K562 (cell line): ENCODE measurements at regions not wholly inside any gene's neighbourhood (a gene's known extent, or its start where the extent isn't known, plus 50 kb on each side); places are given as distances from the start of the nearest gene placed in this dataset.

Experiments
- ATAC-seq: fragments of 200-7000 bp; cut with Tn5 transposase; 3 replicates; pipeline ENCODE4 v1.9.1; 2020; ENCODE audit warnings: moderate library complexity
- BruUV-seq: library from RNA; stranded (reverse); fragments of 400-500 nt; replicated peaks from 2 replicates; lab custom pipeline; 2021; lab: Mats Ljungman, UMichigan
- CTCF ChIA-PET: fragments of 300-600 bp; formaldehyde crosslinking; extraction: SDS; loops from one replicate; lab custom pipeline; 2021; ENCODE audit warnings: low intra/inter-chr PET ratio; lab: Yijun Ruan, JAX
- POLR2A ChIA-PET: fragments of 300-600, 350-650 bp; sonication (Branson Sonifier 250); formaldehyde crosslinking; extraction: SDS; loops from one replicate; lab custom pipeline; 2021; ENCODE audit warnings: antibody characterized with exemption, inconsistent platforms; lab: Yijun Ruan, JAX
- DNase-seq, 4 experiments: peaks; one replicate each; pipeline versions ENCODE4 v3.0.0 to v3.0.0-alpha.2; 2011 to 2018; ENCODE audit warnings: low spot score in 3 of 4, mixed read lengths in 3 of 4; ENCODE audit errors: extremely low read depth in 1 of 4
- FAIRE-seq: peaks from 2 replicates; lab custom pipeline; 2011; peaks lifted over from hg19 to GRCh38; lab: Jason Lieb, UNC
- H2AFZ ChIP-seq: 2 replicates; pipeline ENCODE4 v1.6.0; 2011; ENCODE audit warnings: low read depth, low read length, control low read depth, inconsistent platforms
- H3K27ac ChIP-seq: fragments of 200-600 bp; 3 replicates; pipeline ENCODE4 v1.8.0; 2011; ENCODE audit warnings: low read depth, mild to moderate bottlenecking, control low read depth, inconsistent platforms, low read length, moderate library complexity, mixed read lengths; ENCODE audit errors: extremely low read depth
- H3K27me3 ChIP-seq, 2 experiments: fragments of 300-600 bp in 1 of 2; 2 replicates in 1 of 2; 3 replicates in 1 of 2; pipeline versions ENCODE4 v1.6.0 to v1.8.0; 2011; ENCODE audit warnings: inconsistent platforms in 2 of 2, low read length in 2 of 2, mild to moderate bottlenecking in 1 of 2, mixed read lengths in 1 of 2, moderate library complexity in 1 of 2; ENCODE audit not compliant: control insufficient read depth in 2 of 2, insufficient read depth in 2 of 2
- H3K36me3 ChIP-seq: fragments of 300-600 bp; 3 replicates; pipeline ENCODE4 v1.8.0; 2011; ENCODE audit warnings: mild to moderate bottlenecking, low read length, inconsistent platforms; ENCODE audit not compliant: control insufficient read depth, insufficient read depth
- H3K4me1 ChIP-seq, 2 experiments: fragments of 200-600 bp in 1 of 2; replicated peaks in 1 of 2; 2 replicates in 1 of 2; 3 replicates in 1 of 2; pipeline versions ENCODE4 v1.5.1 to v1.8.0; 2011; ENCODE audit warnings: inconsistent platforms in 2 of 2, low read length in 2 of 2, mild to moderate bottlenecking in 1 of 2, mixed read lengths in 1 of 2, moderate library complexity in 1 of 2; ENCODE audit not compliant: control insufficient read depth in 2 of 2, insufficient read depth in 2 of 2
- H3K4me2 ChIP-seq: 2 replicates; pipeline ENCODE4 v1.6.1; 2011; ENCODE audit warnings: low read length, control low read depth, inconsistent platforms, mixed read lengths; ENCODE audit not compliant: insufficient read depth
- H3K4me3 ChIP-seq: fragments of 200-600 bp; sonication (generic), shearing (Covaris generic); 2 replicates; pipeline ENCODE4 v1.5.1; 2016; ENCODE audit warnings: control low read depth, inconsistent platforms
- H3K79me2 ChIP-seq: fragments of 200-600 bp; 3 replicates; pipeline ENCODE4 v1.8.0; 2011; ENCODE audit warnings: low read length, inconsistent platforms; ENCODE audit not compliant: control insufficient read depth, insufficient read depth
- H3K9ac ChIP-seq, 2 experiments: 2 replicates each; pipeline versions ENCODE4 v1.6.0 to v1.6.1; 2011; ENCODE audit warnings: low read depth in 2 of 2, low read length in 2 of 2, control low read depth in 1 of 2, inconsistent platforms in 1 of 2, mild to moderate bottlenecking in 1 of 2, mixed read lengths in 1 of 2; ENCODE audit not compliant: insufficient read depth in 1 of 2
- H3K9me1 ChIP-seq: one replicate; pipeline ENCODE4 v1.6.0; 2011; ENCODE audit warnings: inconsistent platforms, mild to moderate bottlenecking, low read length, moderate library complexity; ENCODE audit not compliant: control insufficient read depth, insufficient read depth
- H3K9me3 ChIP-seq: replicated peaks from 2 replicates; pipeline ENCODE4 v1.5.1; 2011; ENCODE audit warnings: low read depth, low read length, inconsistent platforms; ENCODE audit not compliant: control insufficient read depth, insufficient read depth
- H4K20me1 ChIP-seq: replicated peaks from 2 replicates; pipeline ENCODE4 v1.6.1; 2011; ENCODE audit warnings: low read length, inconsistent platforms, mixed read lengths; ENCODE audit not compliant: control insufficient read depth, insufficient read depth
- AFF1 ChIP-seq, 2 experiments: fragments of 450-650 bp; IDR thresholded peaks; 2 replicates each; pipeline ENCODE4 v1.6.1; 2018; ENCODE audit warnings: mild to moderate bottlenecking in 2 of 2, low read depth in 1 of 2; ENCODE audit not compliant: partially characterized antibody in 2 of 2
- FOXP1 ChIP-seq: sonication (generic); formaldehyde crosslinking; IDR thresholded peaks from 2 replicates; pipeline ENCODE4 v1.8.0; 2022; ENCODE audit warnings: mild to moderate bottlenecking, missing genetic modification reagents
- KAT7 ChIP-seq: sonication (generic); formaldehyde crosslinking; IDR thresholded peaks from 2 replicates; pipeline ENCODE4 v1.8.0; 2022; ENCODE audit warnings: missing genetic modification reagents, mild to moderate bottlenecking, borderline replicate concordance
- MTA3 ChIP-seq: fragments of 450-650 bp; formaldehyde crosslinking; IDR thresholded peaks from 2 replicates; pipeline ENCODE4 v1.6.1; 2017; ENCODE audit warnings: mild to moderate bottlenecking, borderline replicate concordance
- NFE2 ChIP-seq: IDR thresholded peaks from 2 replicates; pipeline ENCODE4 v1.6.1; 2014; ENCODE audit warnings: antibody characterized with exemption, low read depth
- PTRF ChIP-seq: fragments of 450-650 bp; IDR thresholded peaks from 2 replicates; pipeline ENCODE4 v1.6.1; 2016; ENCODE audit warnings: mild to moderate bottlenecking, missing genetic modification characterization, missing compliant biosample characterization
- RBM22 ChIP-seq: fragments of 200-400 bp; formaldehyde crosslinking; IDR thresholded peaks from 2 replicates; pipeline ENCODE4 v1.6.1; 2018; ENCODE audit warnings: low read length, low read depth; ENCODE audit not compliant: poor library complexity, severe bottlenecking
- TAF9B ChIP-seq: fragments of 450-650 bp; IDR thresholded peaks from 2 replicates; pipeline ENCODE4 v1.6.1; 2018; ENCODE audit warnings: mild to moderate bottlenecking; ENCODE audit not compliant: partially characterized antibody
- TOE1 ChIP-seq, 2 experiments: fragments of 450-650 bp in 1 of 2; sonication (generic) in 1 of 2; formaldehyde crosslinking in 1 of 2; IDR thresholded peaks; 2 replicates each; pipeline versions ENCODE4 v1.7.1 to v1.8.0; 2016 to 2022; ENCODE audit warnings: borderline replicate concordance in 2 of 2, mild to moderate bottlenecking in 2 of 2, antibody characterized with exemption in 1 of 2, inconsistent platforms in 1 of 2, low read depth in 1 of 2, missing genetic modification reagents in 1 of 2, moderate library complexity in 1 of 2
- ZBTB8A ChIP-seq: fragments of 450-650 bp; IDR thresholded peaks from 2 replicates; pipeline ENCODE4 v1.6.1; 2018; ENCODE audit warnings: mild to moderate bottlenecking, moderate library complexity; ENCODE audit not compliant: partially characterized antibody
- ZNF347 ChIP-seq: fragments of 450-650 bp; formaldehyde crosslinking; IDR thresholded peaks from 2 replicates; pipeline ENCODE4 v1.4.0; 2020; ENCODE audit warnings: low read depth, mild to moderate bottlenecking, moderate library complexity
- WGBS: fragments of 100-300 bp; shearing (Covaris generic); methylation state at CpG from one replicate; pipeline ENCODE4 v1.1.6; 2016; ENCODE audit warnings: low coverage, mixed read lengths; ENCODE audit not compliant: insufficient coverage; ENCODE audit errors: missing lambda C conversion rate; 5-methylcytosine and 5-hydroxymethylcytosine counted together
- in situ Hi-C: fragments of 300-500 bp; cut with MboI; formaldehyde crosslinking; loops from 4 replicates; pipeline ENCODE4 v1.15.0; 2018; ENCODE audit warnings: inconsistent platforms, mixed read lengths
- intact Hi-C: fragments of 100-400 bp; cut with micrococcal nuclease; formaldehyde crosslinking; loops from 2 replicates; pipeline ENCODE4 v1.14.2; 2022

GRCh38 chr4:182019148-182019652 is 224.0 kb upstream of the TENM3 start:
- H3K4me1 ChIP-seq: no peaks in the 10 kb centered on the region
- no peaks in the 10 kb centered on the region for H3K9me1 ChIP-seq
- H3K36me3 ChIP-seq: no peaks in the 10 kb centered on the region
- TF ChIP-seq AFF1 (IDR thresholded peaks at IDR 0.05; ENCODE audit: low read depth in 1 of 2, partially characterized antibody in 2 of 2) (no peak), RBM22 (no peak), FOXP1 (CRISPR knock-in tag) (no peak), KAT7 (no peak), TAF9B (no peak), ZBTB8A (no peak), MTA3 (no peak), NFE2 (no peak), PTRF (tag) (no peak), ZNF347 (no peak), TOE1 (IDR thresholded peaks at IDR 0.05; ENCODE audit: borderline replicate concordance) (no peak), TOE1 (CRISPR knock-in tag; IDR thresholded peaks at IDR 0.05; ENCODE audit: borderline replicate concordance, low read depth) (no peak)
- no peak overlapping the region for H3K4me3 ChIP-seq
- no peak for FAIRE-seq
- H2AFZ ChIP-seq: no peak overlapping the region
- H3K9me3 ChIP-seq: no peaks in the 10 kb centered on the region
- in situ Hi-C loops: no loop called here
- no peak overlapping the region for H3K27ac ChIP-seq
- ChIA-PET POLR2A (no interaction called here), CTCF (no interaction called here)
- H3K4me2 ChIP-seq: no peak overlapping the region
- no TSS peak for BruUV-seq
- ATAC-seq: no peak
- no peaks in the 10 kb centered on the region for H3K27me3 ChIP-seq
- H4K20me1 ChIP-seq: no peaks in the 10 kb centered on the region
- H3K9ac ChIP-seq: no peak overlapping the region
- DNase-seq: no peak
- H3K79me2 ChIP-seq: no peaks in the 10 kb centered on the region
- intact Hi-C loops: no loop called here
- WGBS: 4% methylated on average over 5 of the region's 5 CpGs
